HepG2 (cell line): ENCODE measurements at regions not wholly inside any gene's neighbourhood (a gene's known extent, or its start where the extent isn't known, plus 50 kb on each side); places are given as distances from the start of the nearest gene placed in this dataset.
A peak's percentile ranks its signal among the peaks of the same experiment; 100 is the strongest.

ENCODE experiments used
- ATAC-seq: fragments of 200-7000 bp; cut with Tn5 transposase; 3 replicates; pipeline ENCODE4 v1.9.1; 2020; ENCODE audit warnings: mild to moderate bottlenecking, moderate library complexity
- BruUV-seq: library from RNA; stranded (reverse); fragments of 400-500 nt; replicated peaks from 2 replicates; lab custom pipeline; 2021; lab: Mats Ljungman, UMichigan
- CTCF ChIA-PET: fragments of 300-600 bp; formaldehyde crosslinking; extraction: SDS; loops from one replicate; lab custom pipeline; 2021; ENCODE audit warnings: low total read pairs, inconsistent platforms, low intra/inter-chr PET ratio; lab: Yijun Ruan, JAX
- POLR2A ChIA-PET: fragments of 350-600 bp; sonication (Branson Sonifier 250); formaldehyde crosslinking; loops from one replicate; lab custom pipeline; 2020; ENCODE audit warnings: antibody characterized with exemption, inconsistent platforms; lab: Yijun Ruan, JAX
- DNase-seq: peaks from one replicate; pipeline ENCODE4 v3.0.0-alpha.2; 2015; ENCODE audit warnings: low spot score
- FAIRE-seq: peaks from 3 replicates; lab custom pipeline; 2011; peaks lifted over from hg19 to GRCh38; lab: Jason Lieb, UNC
- H2AFZ ChIP-seq: one replicate; pipeline ENCODE4 v1.6.1; 2011; ENCODE audit warnings: low read length, inconsistent platforms
- H3K27ac ChIP-seq: fragments of 300-600 bp; 3 replicates; pipeline ENCODE4 v1.8.0; 2011; ENCODE audit warnings: mixed run types, mild to moderate bottlenecking, mixed read lengths, low read length, inconsistent platforms; ENCODE audit not compliant: insufficient read depth; ENCODE audit errors: extremely low read length
- H3K27me3 ChIP-seq, 2 experiments: fragments of 200-600 bp in 1 of 2; 2 replicates in 1 of 2; 3 replicates in 1 of 2; pipeline versions ENCODE4 v1.6.0 to v1.8.0; 2011; ENCODE audit warnings: low read length in 2 of 2, mild to moderate bottlenecking in 2 of 2, moderate library complexity in 2 of 2, inconsistent platforms in 1 of 2; ENCODE audit not compliant: insufficient read depth in 2 of 2, control insufficient read depth in 1 of 2
- H3K36me3 ChIP-seq, 2 experiments: fragments of 200-600 bp in 1 of 2; replicated peaks in 1 of 2; 2 replicates in 1 of 2; 3 replicates in 1 of 2; pipeline versions ENCODE4 v1.5.1 to v1.8.0; 2011; ENCODE audit warnings: low read length in 2 of 2, inconsistent platforms in 1 of 2; ENCODE audit not compliant: insufficient read depth in 2 of 2, control insufficient read depth in 1 of 2
- H3K4me1 ChIP-seq: 2 replicates; pipeline ENCODE4 v1.5.1; 2012; ENCODE audit warnings: low read length, inconsistent platforms; ENCODE audit not compliant: insufficient read depth
- H3K4me2 ChIP-seq: 2 replicates; pipeline ENCODE4 v1.6.0; 2011; ENCODE audit warnings: low read depth, low read length, inconsistent platforms
- H3K4me3 ChIP-seq, 3 experiments: fragments of 200-600 bp in 1 of 3; sonication (generic), shearing (Covaris generic) in 1 of 3; replicated peaks in 1 of 3; 2 replicates each; pipeline ENCODE4 v1.5.1; 2011 to 2016; ENCODE audit warnings: low read length in 3 of 3, inconsistent platforms in 2 of 3, low read depth in 2 of 3, mild to moderate bottlenecking in 2 of 3, control low read depth in 1 of 3, mixed read lengths in 1 of 3; ENCODE audit not compliant: insufficient read depth in 1 of 3
- H3K79me2 ChIP-seq: one replicate; pipeline ENCODE4 v1.6.1; 2011; ENCODE audit warnings: low read length, inconsistent platforms; ENCODE audit not compliant: insufficient read depth
- H3K9ac ChIP-seq: 2 replicates; pipeline ENCODE4 v1.6.0; 2011; ENCODE audit warnings: mild to moderate bottlenecking, low read depth, low read length, inconsistent platforms; ENCODE audit not compliant: insufficient read depth
- H3K9me3 ChIP-seq: 2 replicates; pipeline ENCODE4 v1.5.1; 2012; ENCODE audit warnings: mild to moderate bottlenecking, low read length
- H4K20me1 ChIP-seq: 2 replicates; pipeline ENCODE4 v1.6.0; 2011; ENCODE audit warnings: inconsistent platforms, mild to moderate bottlenecking, low read length, moderate library complexity; ENCODE audit not compliant: insufficient read depth
- AGO2 ChIP-seq: fragments of 200-400 bp; formaldehyde crosslinking; optimal IDR thresholded peaks from 2 replicates; pipeline ENCODE3; 2017; ENCODE audit warnings: mild to moderate bottlenecking, low read depth, low read length, moderate library complexity
- ATF7 ChIP-seq, 2 experiments: fragments of 450-650 bp in 1 of 2; sonication (generic) in 1 of 2; formaldehyde crosslinking in 1 of 2; IDR thresholded peaks; 2 replicates each; pipeline versions ENCODE4 v1.4.0 to v1.6.1; 2016 to 2020; ENCODE audit warnings: antibody characterized with exemption in 1 of 2, mild to moderate bottlenecking in 1 of 2, missing genetic modification reagents in 1 of 2
- CC2D1A ChIP-seq: sonication (generic); formaldehyde crosslinking; IDR thresholded peaks from 2 replicates; pipeline ENCODE4 v1.8.1; 2023; ENCODE audit warnings: mild to moderate bottlenecking, missing genetic modification reagents
- FOXO1 ChIP-seq: sonication (generic); formaldehyde crosslinking; IDR thresholded peaks from 2 replicates; pipeline ENCODE4 v1.4.0; 2020; ENCODE audit warnings: missing genetic modification reagents
- MNT ChIP-seq: fragments of 450-650 bp; IDR thresholded peaks from 2 replicates; pipeline ENCODE4 v1.6.1; 2016
- RELA ChIP-seq: sonication (generic); formaldehyde crosslinking; IDR thresholded peaks from 2 replicates; pipeline ENCODE4 v1.4.0; 2020; ENCODE audit warnings: missing genetic modification reagents
- RXRA ChIP-seq: sonication (generic); formaldehyde crosslinking; IDR thresholded peaks from 2 replicates; pipeline ENCODE4 v1.5.1; 2020; ENCODE audit warnings: missing genetic modification reagents
- ZFP37 ChIP-seq: sonication (generic); formaldehyde crosslinking; IDR thresholded peaks from 2 replicates; pipeline ENCODE4 v1.4.0; 2020; ENCODE audit warnings: missing genetic modification reagents, borderline replicate concordance
- ZFX ChIP-seq: sonication (generic); formaldehyde crosslinking; IDR thresholded peaks from 2 replicates; pipeline ENCODE4 v1.4.0; 2020; ENCODE audit warnings: mild to moderate bottlenecking, low read depth, missing genetic modification reagents, moderate library complexity
- ZNF17 ChIP-seq: sonication (generic); formaldehyde crosslinking; IDR thresholded peaks from 2 replicates; pipeline ENCODE4 v1.5.0; 2020; ENCODE audit warnings: mild to moderate bottlenecking, missing genetic modification reagents
- ZNF484 ChIP-seq: sonication (generic); formaldehyde crosslinking; IDR thresholded peaks from 2 replicates; pipeline ENCODE4 v1.5.1; 2020; ENCODE audit warnings: mild to moderate bottlenecking, low read depth, missing genetic modification reagents, borderline replicate concordance
- ZNF572 ChIP-seq: sonication (generic); formaldehyde crosslinking; IDR thresholded peaks from 2 replicates; pipeline ENCODE4 v1.5.1; 2020; ENCODE audit warnings: mild to moderate bottlenecking, missing genetic modification reagents
- WGBS: methylation state at CpG from one replicate; pipeline ENCODE4 v1.1.6; 2017; ENCODE audit warnings: low lambda C conversion rate; 5-methylcytosine and 5-hydroxymethylcytosine counted together
- in situ Hi-C: cut with HindIII; loops from 2 replicates; pipeline ENCODE4 v1.10.0; 2017; ENCODE audit warnings: low pct_unique_long_range_greater_than_20kb; ENCODE audit not compliant: extremely low pct_ligation_motif_present
- intact Hi-C: fragments of 100-400 bp; cut with micrococcal nuclease; formaldehyde crosslinking; loops from one replicate; pipeline ENCODE4 v1.10.0; 2022; ENCODE audit not compliant: unreplicated experiment

GRCh38 chr6:67974931-67975330 is 660.2 kb upstream of the ADGRB3 start:
- DNase-seq, result no peak
- in situ Hi-C loops, result no loop called here
- ChIA-PET CTCF (no interaction called here), POLR2A (no interaction called here)
- no peak for FAIRE-seq
- H3K9me3 ChIP-seq, result no peaks in the 10 kb centered on the region
- H3K36me3 ChIP-seq, result no peaks in the 10 kb centered on the region
- H2AFZ ChIP-seq, result no peak overlapping the region
- intact Hi-C loops, result no loop called here
- no peak overlapping the region for H3K9ac ChIP-seq
- H3K27me3 ChIP-seq, result no peaks in the 10 kb centered on the region
- H3K4me1 ChIP-seq, result no peaks in the 10 kb centered on the region
- ATAC-seq, result no peak
- H3K4me3 ChIP-seq, result no peak overlapping the region
- BruUV-seq, result no TSS peak
- no peak overlapping the region for H3K4me2 ChIP-seq
- TF ChIP-seq ATF7 (IDR thresholded peaks at IDR 0.05), result peak; percentile 53; the same call in 1 of the 2 replicates
- no peak for TF ChIP-seq ATF7 (CRISPR knock-in tag; IDR thresholded peaks at IDR 0.05)
- TF ChIP-seq CC2D1A, result no peak
- no peak for TF ChIP-seq ZNF484 (CRISPR knock-in tag)
- TF ChIP-seq ZNF572 (CRISPR knock-in tag), result no peak
- no peak for TF ChIP-seq ZNF17 (CRISPR knock-in tag)
- no peaks in the 10 kb centered on the region for H4K20me1 ChIP-seq
- no peak overlapping the region for H3K27ac ChIP-seq
- no peaks in the 10 kb centered on the region for H3K79me2 ChIP-seq

- FAIRE-seq (no peak), ATAC-seq (no peak), DNase-seq (no peak)
- no peak overlapping the region for H3K9ac ChIP-seq
- H4K20me1 ChIP-seq, result no peaks in the 10 kb centered on the region
- TF ChIP-seq RELA (no peak), AGO2 (no peak), ZFX (CRISPR knock-in tag) (no peak), FOXO1 (CRISPR knock-in tag) (no peak), MNT (no peak), ZFP37 (no peak), RXRA (CRISPR knock-in tag) (no peak)
- POLR2A ChIA-PET, result no interaction called here
- H3K27me3 ChIP-seq, result no peaks in the 10 kb centered on the region
- no peaks in the 10 kb centered on the region for H3K4me1 ChIP-seq
- BruUV-seq, result no TSS peak
- in situ Hi-C loops (no loop called here), intact Hi-C loops (no loop called here)
- CTCF ChIA-PET, result no interaction called here
- H3K9me3 ChIP-seq, result no peaks in the 10 kb centered on the region
- H2AFZ ChIP-seq, result no peak overlapping the region
- 2% methylated on average over 1 of the region's 1 CpG for WGBS
- no peaks in the 10 kb centered on the region for H3K79me2 ChIP-seq
- no peak overlapping the region for H3K27ac ChIP-seq
- H3K4me3 ChIP-seq, result no peak overlapping the region
- H3K4me2 ChIP-seq, result no peak overlapping the region
- no peaks in the 10 kb centered on the region for H3K36me3 ChIP-seq
These were observed 663.3 kb upstream of the ADGRB3 start for GRCh38 chr6:67971812-67972211.
